Liver (tissue), 8 donors: ENCODE measurements at regions not wholly inside any gene's neighbourhood (a gene's known extent, or its start where the extent isn't known, plus 50 kb on each side); places are given as distances from the start of the nearest gene placed in this dataset.

Source experiments
- DNase-seq: peaks from one replicate; pipeline ENCODE4 v3.0.0-alpha.2; 2017; ENCODE audit warnings: low spot score
- H3K27ac ChIP-seq, 2 donors: one replicate each; pipeline ENCODE4 v1.7.0; 2013; ENCODE audit warnings: inconsistent platforms in 2 of 2, low read length in 2 of 2, control low read depth in 1 of 2, low read depth in 1 of 2, mild to moderate bottlenecking in 1 of 2
- H3K27me3 ChIP-seq, 4 donors: one replicate each; pipeline versions ENCODE4 v1.6.1 to v1.7.0; 2013; ENCODE audit warnings: low read length in 3 of 4, inconsistent platforms in 1 of 4, mild to moderate bottlenecking in 1 of 4, moderate library complexity in 1 of 4; ENCODE audit not compliant: control insufficient read depth in 4 of 4, insufficient read depth in 4 of 4
- H3K36me3 ChIP-seq, 4 donors: one replicate each; pipeline versions ENCODE4 v1.6.1 to v1.7.0; 2013; ENCODE audit warnings: low read length in 3 of 4, mild to moderate bottlenecking in 3 of 4, low read depth in 1 of 4, moderate library complexity in 1 of 4; ENCODE audit not compliant: control insufficient read depth in 4 of 4, insufficient read depth in 3 of 4
- H3K4me1 ChIP-seq, 4 donors: one replicate each; pipeline versions ENCODE4 v1.6.1 to v1.7.0; 2013; ENCODE audit warnings: low read length in 3 of 4, mild to moderate bottlenecking in 3 of 4, moderate library complexity in 1 of 4; ENCODE audit not compliant: control insufficient read depth in 4 of 4, insufficient read depth in 4 of 4
- H3K4me3 ChIP-seq, 3 donors: one replicate each; pipeline versions ENCODE4 v1.6.1 to v1.7.0; 2013; ENCODE audit warnings: low read length in 3 of 3, control low read depth in 1 of 3, low read depth in 1 of 3, mild to moderate bottlenecking in 1 of 3
- H3K9ac ChIP-seq, 2 donors: one replicate each; pipeline ENCODE4 v1.7.0; 2013; ENCODE audit warnings: low read length in 2 of 2, mild to moderate bottlenecking in 2 of 2, moderate library complexity in 2 of 2, control low read depth in 1 of 2, low read depth in 1 of 2
- H3K9me3 ChIP-seq, 4 donors: one replicate each; pipeline versions ENCODE4 v1.6.1 to v1.7.0; 2013; ENCODE audit warnings: low read length in 3 of 4; ENCODE audit not compliant: control insufficient read depth in 4 of 4
- ATF3 ChIP-seq: IDR thresholded peaks from 2 replicates; pipeline ENCODE4 v1.6.1; 2016; ENCODE audit warnings: antibody characterized with exemption
- CTCF ChIP-seq: fragments of 150-350 bp; IDR thresholded peaks from 2 replicates; pipeline ENCODE4 v1.5.1; 2017; ENCODE audit warnings: improper control_type of control experiment, low read depth, low read length; ENCODE audit not compliant: missing input control
- EGR1 ChIP-seq, 2 donors: IDR thresholded peaks; 2 replicates each; pipeline ENCODE4 v1.6.1; 2016 to 2018; ENCODE audit warnings: antibody characterized with exemption in 2 of 2, low read depth in 2 of 2
- FOXA2 ChIP-seq: IDR thresholded peaks from 2 replicates; pipeline ENCODE4 v1.6.1; 2016; ENCODE audit warnings: antibody characterized with exemption
- HNF4A ChIP-seq, 2 donors: conservative IDR thresholded peaks; 2 replicates each; pipeline ENCODE4 v1.6.1; 2016; ENCODE audit warnings: antibody characterized with exemption in 2 of 2, mild to moderate bottlenecking in 2 of 2
- HNF4G ChIP-seq: IDR thresholded peaks from 2 replicates; pipeline ENCODE4 v1.6.1; 2016; ENCODE audit warnings: antibody characterized with exemption
- JUND ChIP-seq, 2 donors: IDR thresholded peaks; 2 replicates each; pipeline ENCODE4 v1.6.1; 2016; ENCODE audit warnings: antibody characterized with exemption in 2 of 2
- MAX ChIP-seq: IDR thresholded peaks from 2 replicates; pipeline ENCODE4 v1.6.1; 2016; ENCODE audit warnings: antibody characterized with exemption
- REST ChIP-seq: IDR thresholded peaks from 2 replicates; pipeline ENCODE4 v1.6.1; 2016; ENCODE audit warnings: antibody characterized with exemption, mild to moderate bottlenecking
- RXRA ChIP-seq, 2 donors: IDR thresholded peaks; 2 replicates each; pipeline ENCODE4 v1.6.1; 2017 to 2018; ENCODE audit warnings: antibody characterized with exemption in 2 of 2, mild to moderate bottlenecking in 1 of 2
- SP1 ChIP-seq: IDR thresholded peaks from 2 replicates; pipeline ENCODE4 v1.6.1; 2018; ENCODE audit warnings: antibody characterized with exemption, mild to moderate bottlenecking
- YY1 ChIP-seq: IDR thresholded peaks from 2 replicates; pipeline ENCODE4 v1.6.1; 2016; ENCODE audit warnings: antibody characterized with exemption, mild to moderate bottlenecking
- WGBS: extraction: QIAGEN DNeasy Blood & Tissue Kit; methylation state at CpG from one replicate; pipeline ENCODE4 v1.1.7; 2013; 5-methylcytosine and 5-hydroxymethylcytosine counted together
- donor health status: healthy.
- donor health status: healthy.
- donor health status: healthy.
- donor health status: healthy.
- donor health status: healthy.

GRCh38 chr13:105774739-105775460 lies 760.6 kb downstream of the EFNB2 start (continued):
- no peak for TF ChIP-seq YY1
- TF ChIP-seq REST = no peak
- TF ChIP-seq JUND (IDR thresholded peaks at IDR 0.05) = no peak
- TF ChIP-seq HNF4G = no peak
- TF ChIP-seq HNF4A (conservative IDR thresholded peaks at IDR 0.05) = no peak
- TF ChIP-seq RXRA (IDR thresholded peaks at IDR 0.05) = no peak

GRCh38 chr13:105773863-105774538 lies 761.5 kb downstream of the EFNB2 start:
- TF ChIP-seq CTCF (no peak), FOXA2 (no peak), YY1 (no peak)
- Histone ChIP-seq H3K27ac (no peak overlapping the region), H3K4me1 (peaks cover 0 to 7% (median 3%) of the 10 kb centered on the region in 4 donors), H3K36me3 (no peaks in the 10 kb centered on the region), H3K9me3 (no peaks in the 10 kb centered on the region), H3K27me3 (peaks cover 0 to under 1% (median 0%) of the 10 kb centered on the region in 4 donors), H3K9ac (no peak overlapping the region), H3K4me3 (no peak overlapping the region)
- WGBS = 69% methylated on average over 7 of the region's 7 CpGs
- no peak for DNase-seq

GRCh38 chr13:105773241-105773640 lies 762.2 kb downstream of the EFNB2 start:
- H3K27ac ChIP-seq = no peak overlapping the region
- TF ChIP-seq HNF4A (conservative IDR thresholded peaks at IDR 0.05) (no peak), HNF4G (no peak), CTCF (no peak), JUND (IDR thresholded peaks at IDR 0.05) (no peak), EGR1 (IDR thresholded peaks at IDR 0.05; ENCODE audit: low read depth in 2 of 2) (no peak), YY1 (no peak), MAX (no peak), REST (no peak), ATF3 (no peak), FOXA2 (no peak), SP1 (no peak)
- no peaks in the 10 kb centered on the region for H3K9me3 ChIP-seq
- H3K9ac ChIP-seq = no peak overlapping the region
- peaks cover 0 to 7% (median 3%) of the 10 kb centered on the region in 4 donors for H3K4me1 ChIP-seq
- no peaks in the 10 kb centered on the region for H3K27me3 ChIP-seq
- H3K36me3 ChIP-seq = no peaks in the 10 kb centered on the region
- H3K4me3 ChIP-seq = no peak overlapping the region
- DNase-seq = no peak
- 71% methylated on average over 4 of the region's 4 CpGs for WGBS
